Upper lobe of right lung (tissue), 1 donor: ENCODE measurements at regions not wholly inside any gene's neighbourhood (a gene's known extent, or its start where the extent isn't known, plus 50 kb on each side); places are given as distances from the start of the nearest gene placed in this dataset.

Experiments used
- ATAC-seq: fragments of 200-7000 bp; cut with Tn5 transposase; one replicate; pipeline ENCODE4 v1.9.1; 2020; ENCODE audit warnings: mild to moderate bottlenecking, moderate library complexity
- DNase-seq: peaks from one replicate; pipeline ENCODE4 v3.0.0-alpha.2; 2020
- H3K27ac ChIP-seq: fragments of 200-600 bp; one replicate; pipeline ENCODE4 v1.8.0; 2022
- H3K27me3 ChIP-seq: fragments of 200-600 bp; one replicate; pipeline ENCODE4 v1.8.0; 2022; ENCODE audit warnings: mild to moderate bottlenecking
- H3K36me3 ChIP-seq: fragments of 200-600 bp; one replicate; pipeline ENCODE4 v1.8.0; 2022
- H3K4me1 ChIP-seq: fragments of 200-600 bp; one replicate; pipeline ENCODE4 v1.8.0; 2022
- H3K4me3 ChIP-seq: fragments of 200-600 bp; one replicate; pipeline ENCODE4 v1.8.0; 2022; ENCODE audit warnings: mild to moderate bottlenecking
- H3K9me3 ChIP-seq: fragments of 200-600 bp; one replicate; pipeline ENCODE4 v1.8.0; 2022
- CTCF ChIP-seq: fragments of 200-600 bp; IDR thresholded peaks from one replicate; pipeline ENCODE4 v1.8.0; 2022; ENCODE audit warnings: antibody characterized with exemption
- intact Hi-C: fragments of 100-400 bp; cut with DNase I; formaldehyde crosslinking; loops from one replicate; pipeline ENCODE4 v1.11.0; 2022
- donor health status: DM: no; HTN: yes; CAD: no; lungs with severe emphysema.

DNA sequence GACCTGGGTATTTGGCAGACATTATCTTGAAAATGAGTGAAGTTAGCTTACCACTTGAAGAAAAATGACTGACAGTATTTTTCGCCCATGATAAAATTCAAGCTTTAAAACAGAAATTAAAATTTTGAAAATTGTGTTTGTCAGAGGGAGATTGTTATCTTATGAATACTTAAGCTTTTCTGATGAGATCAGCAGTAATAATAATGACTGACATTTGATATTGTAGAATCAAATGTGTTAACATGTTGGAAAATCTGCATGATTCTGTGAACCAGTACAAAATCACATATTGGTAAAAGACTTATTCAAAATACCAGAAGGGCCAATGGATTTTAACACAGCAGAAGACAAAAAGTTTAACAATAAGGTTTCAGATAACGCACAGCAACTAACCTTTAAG, 94.0 kb downstream of the MSX2 start:
- DNase-seq: no peak
- H3K27me3 ChIP-seq: no peaks in the 10 kb centered on the region
- peaks cover 9% of the 10 kb centered on the region for H3K9me3 ChIP-seq
- TF ChIP-seq CTCF: no peak
- intact Hi-C loops: no loop called here
- H3K36me3 ChIP-seq: no peaks in the 10 kb centered on the region
- no peak overlapping the region for H3K4me3 ChIP-seq
- no peak overlapping the region for H3K27ac ChIP-seq
- no peaks in the 10 kb centered on the region for H3K4me1 ChIP-seq
- no peak for ATAC-seq

DNA sequence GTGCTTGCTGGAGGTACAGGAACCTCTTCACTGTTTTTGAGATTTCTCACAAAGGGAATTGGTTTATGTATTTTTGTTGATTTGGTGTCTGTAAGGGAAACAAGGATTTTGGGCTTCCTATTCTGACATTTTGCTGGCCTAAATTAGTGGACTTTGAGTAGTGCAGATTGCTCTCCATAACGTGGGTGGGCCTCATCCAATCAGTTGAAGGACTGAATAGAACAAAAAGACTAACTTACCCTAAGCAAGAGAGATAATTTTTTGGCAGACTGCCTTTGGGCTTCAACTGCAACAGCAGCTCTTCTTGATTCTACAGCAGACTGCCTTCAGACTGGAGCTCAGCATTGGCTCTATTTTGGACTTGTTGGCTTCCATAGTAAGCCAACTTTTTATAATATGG, 93.2 kb downstream of the MSX2 start:
- no peaks in the 10 kb centered on the region for H3K36me3 ChIP-seq
- intact Hi-C loops: no loop called here
- peaks cover 9% of the 10 kb centered on the region for H3K9me3 ChIP-seq
- H3K27ac ChIP-seq: no peak overlapping the region
- no peak for ATAC-seq
- no peak for DNase-seq
- no peak for TF ChIP-seq CTCF
- no peaks in the 10 kb centered on the region for H3K4me1 ChIP-seq
- no peaks in the 10 kb centered on the region for H3K27me3 ChIP-seq
- H3K4me3 ChIP-seq: no peak overlapping the region

DNA sequence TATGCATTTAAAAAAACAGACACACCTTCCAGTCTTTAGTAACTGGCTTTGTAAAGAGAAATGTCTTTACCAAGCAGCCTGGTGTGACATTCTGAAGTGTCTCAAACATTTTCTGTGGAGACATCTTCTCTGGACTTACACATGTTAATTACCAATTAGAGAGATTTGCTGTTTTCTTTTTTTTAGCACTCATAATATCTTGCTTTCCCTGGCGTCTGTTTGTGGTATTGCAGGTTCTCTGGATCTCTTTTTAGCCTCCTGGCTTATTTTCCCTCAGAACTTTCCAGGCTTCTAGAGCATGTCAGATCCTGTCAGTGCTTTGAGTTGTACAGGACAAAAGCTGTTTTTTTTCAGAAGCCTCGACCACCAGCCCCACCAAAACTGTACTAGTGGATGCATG, 92.5 kb downstream of the MSX2 start:
- Histone ChIP-seq H3K4me3 (no peak overlapping the region), H3K27me3 (no peaks in the 10 kb centered on the region), H3K36me3 (no peaks in the 10 kb centered on the region), H3K4me1 (no peaks in the 10 kb centered on the region), H3K9me3 (peaks cover 9% of the 10 kb centered on the region), H3K27ac (no peak overlapping the region)
- TF ChIP-seq CTCF: peak; percentile 18
- intact Hi-C loops: no loop called here
- DNase-seq (no peak), ATAC-seq (no peak)

DNA sequence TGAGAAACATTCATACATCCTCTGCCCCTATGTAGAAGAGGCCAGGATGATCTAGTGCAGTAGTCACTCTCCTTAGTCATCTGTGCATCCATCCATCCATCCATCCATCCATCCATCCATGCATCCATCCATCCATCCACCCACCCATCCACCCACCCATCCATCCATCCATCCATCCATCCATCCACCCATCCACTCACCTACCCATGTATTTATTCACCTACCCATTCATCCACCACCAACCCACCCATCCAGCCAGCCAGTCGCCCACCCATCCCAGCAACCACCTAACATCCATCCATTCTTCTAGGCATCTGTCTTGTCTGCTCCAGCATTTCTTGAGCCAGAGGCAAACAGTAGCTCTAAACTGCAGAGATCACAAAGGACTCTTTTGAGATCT, 87.1 kb downstream of the MSX2 start:
- Histone ChIP-seq H3K9me3 (peaks cover 9% of the 10 kb centered on the region), H3K36me3 (no peaks in the 10 kb centered on the region), H3K4me3 (no peak overlapping the region), H3K27ac (no peak overlapping the region), H3K27me3 (no peaks in the 10 kb centered on the region), H3K4me1 (no peaks in the 10 kb centered on the region)
- intact Hi-C loops: no loop called here
- ATAC-seq (no peak), DNase-seq (no peak)
- TF ChIP-seq CTCF: no peak

GRCh38 chr5:174810796-174811195, 86.4 kb downstream of the MSX2 start:
- Histone ChIP-seq H3K4me1 (no peaks in the 10 kb centered on the region), H3K27me3 (no peaks in the 10 kb centered on the region), H3K36me3 (no peaks in the 10 kb centered on the region), H3K27ac (no peak overlapping the region), H3K4me3 (no peak overlapping the region), H3K9me3 (peaks cover 3% of the 10 kb centered on the region)
- intact Hi-C loops: no loop called here
- TF ChIP-seq CTCF: no peak
- DNase-seq (no peak), ATAC-seq (no peak)

- Histone ChIP-seq H3K4me3 (no peak overlapping the region), H3K27me3 (no peaks in the 10 kb centered on the region), H3K27ac (no peak overlapping the region), H3K9me3 (no peaks in the 10 kb centered on the region), H3K4me1 (no peaks in the 10 kb centered on the region), H3K36me3 (no peaks in the 10 kb centered on the region)
- no peak for ATAC-seq
- no peak for TF ChIP-seq CTCF
- intact Hi-C loops: no loop called here
- no peak for DNase-seq
Measured at GRCh38 chr5:174807471-174807870, 83.1 kb downstream of the MSX2 start.
